CD4-positive, alpha-beta T cell (primary cell): ENCODE measurements at regions not wholly inside any gene's neighbourhood (a gene's known extent, or its start where the extent isn't known, plus 50 kb on each side); places are given as distances from the start of the nearest gene placed in this dataset.

ENCODE experiments used
- ATAC-seq: fragments of 200-7000 bp; cut with Tn5 transposase; one replicate; pipeline ENCODE4 v1.10.0; 2022; ENCODE audit warnings: mild to moderate bottlenecking; ENCODE audit not compliant: poor library complexity
- CTCF ChIA-PET: fragments of 350-600 bp; sonication (Branson Sonifier 250); formaldehyde crosslinking; loops from one replicate; lab custom pipeline; 2021; ENCODE audit warnings: antibody characterized with exemption, inconsistent platforms; lab: Charles Lee
- POLR2A ChIA-PET: fragments of 350-600 bp; sonication (Branson Sonifier 250); formaldehyde crosslinking; loops from one replicate; lab custom pipeline; 2021; ENCODE audit warnings: antibody characterized with exemption, inconsistent platforms; lab: Charles Lee
- DNase-seq, 14 experiments: peaks; one replicate each; pipeline ENCODE4 v3.0.0-alpha.2; 2013 to 2020; ENCODE audit warnings: mixed read lengths in 2 of 14
- H3K27ac ChIP-seq, 2 donors: one replicate each; pipeline versions ENCODE4 v1.5.1 to v1.7.0; 2013; ENCODE audit warnings: low read length in 2 of 2, low read depth in 1 of 2, mild to moderate bottlenecking in 1 of 2
- H3K27me3 ChIP-seq, 2 experiments: 1 replicate in 1 of 2; 2 replicates in 1 of 2; pipeline versions ENCODE4 v1.6.1 to v1.7.0; 2013; ENCODE audit warnings: low read length in 2 of 2, control low read depth in 1 of 2, mild to moderate bottlenecking in 1 of 2, moderate library complexity in 1 of 2; ENCODE audit not compliant: insufficient read depth in 2 of 2, control insufficient read depth in 1 of 2
- H3K36me3 ChIP-seq: one replicate; pipeline ENCODE4 v1.6.1; 2013; ENCODE audit warnings: low read length, control low read depth; ENCODE audit not compliant: insufficient read depth
- H3K4me1 ChIP-seq: one replicate; pipeline ENCODE4 v1.6.1; 2013; ENCODE audit warnings: low read length, control low read depth; ENCODE audit not compliant: insufficient read depth
- H3K4me3 ChIP-seq: one replicate; pipeline ENCODE4 v1.5.1; 2013; ENCODE audit warnings: mild to moderate bottlenecking, low read length, moderate library complexity
- H3K9me3 ChIP-seq, 2 experiments: 1 replicate in 1 of 2; 2 replicates in 1 of 2; pipeline versions ENCODE4 v1.6.1 to v1.7.0; 2013; ENCODE audit warnings: low read length in 2 of 2, mild to moderate bottlenecking in 2 of 2, control low read depth in 1 of 2, moderate library complexity in 1 of 2; ENCODE audit not compliant: control insufficient read depth in 1 of 2, insufficient read depth in 1 of 2
- H3K27ac Mint-ChIP-seq: one replicate; pipeline ENCODE4 v1.8.0; 2020; ENCODE audit warnings: mixed read lengths
- H3K27me3 Mint-ChIP-seq: one replicate; pipeline ENCODE4 v1.8.0; 2021; ENCODE audit warnings: mixed read lengths
- H3K36me3 Mint-ChIP-seq: one replicate; pipeline ENCODE4 v1.8.0; 2021; ENCODE audit warnings: low read depth, mixed read lengths
- H3K4me1 Mint-ChIP-seq: one replicate; pipeline ENCODE4 v1.8.0; 2021; ENCODE audit warnings: low read depth, mixed read lengths
- H3K4me3 Mint-ChIP-seq: one replicate; pipeline ENCODE4 v1.8.0; 2020; ENCODE audit warnings: mild to moderate bottlenecking, mixed read lengths
- H3K9me3 Mint-ChIP-seq: one replicate; pipeline ENCODE4 v1.8.0; 2020; ENCODE audit warnings: mixed read lengths
- intact Hi-C, 2 experiments: fragments of 100-400 bp; cut with DNase I in 1 of 2; cut with micrococcal nuclease in 1 of 2; formaldehyde crosslinking; loops; one replicate each; pipeline versions ENCODE4 v1.15.1 to v1.9.0; 2023 to 2025; cut with DNase I, micrococcal nuclease
- TF ChIP-seq, protein P1 (sequence below): fragments of 200-600 bp; IDR thresholded peaks from one replicate; pipeline ENCODE4 v1.8.0; 2022; ENCODE audit warnings: antibody characterized with exemption, mild to moderate bottlenecking

DNA sequence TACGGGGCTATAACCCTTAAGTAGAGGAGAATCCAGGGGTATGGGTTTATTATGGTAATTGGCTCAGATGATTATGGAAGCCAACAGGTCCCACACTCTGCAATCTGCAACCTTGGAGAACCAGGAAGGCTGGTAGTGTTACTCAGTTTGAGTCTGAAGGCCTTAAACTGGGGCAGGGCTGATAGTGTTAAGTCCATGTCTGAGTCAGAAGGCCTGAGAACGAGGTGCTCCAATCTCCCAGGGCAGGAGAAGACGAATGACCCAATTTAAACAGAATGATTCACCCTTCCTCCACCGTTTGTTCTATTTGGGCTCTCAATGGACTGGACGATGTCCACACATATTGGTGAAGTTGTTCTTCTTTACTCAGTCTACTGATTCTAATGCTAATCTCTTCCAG is 244.5 kb upstream of the PTER start:
- TF ChIP-seq, protein P1, sequence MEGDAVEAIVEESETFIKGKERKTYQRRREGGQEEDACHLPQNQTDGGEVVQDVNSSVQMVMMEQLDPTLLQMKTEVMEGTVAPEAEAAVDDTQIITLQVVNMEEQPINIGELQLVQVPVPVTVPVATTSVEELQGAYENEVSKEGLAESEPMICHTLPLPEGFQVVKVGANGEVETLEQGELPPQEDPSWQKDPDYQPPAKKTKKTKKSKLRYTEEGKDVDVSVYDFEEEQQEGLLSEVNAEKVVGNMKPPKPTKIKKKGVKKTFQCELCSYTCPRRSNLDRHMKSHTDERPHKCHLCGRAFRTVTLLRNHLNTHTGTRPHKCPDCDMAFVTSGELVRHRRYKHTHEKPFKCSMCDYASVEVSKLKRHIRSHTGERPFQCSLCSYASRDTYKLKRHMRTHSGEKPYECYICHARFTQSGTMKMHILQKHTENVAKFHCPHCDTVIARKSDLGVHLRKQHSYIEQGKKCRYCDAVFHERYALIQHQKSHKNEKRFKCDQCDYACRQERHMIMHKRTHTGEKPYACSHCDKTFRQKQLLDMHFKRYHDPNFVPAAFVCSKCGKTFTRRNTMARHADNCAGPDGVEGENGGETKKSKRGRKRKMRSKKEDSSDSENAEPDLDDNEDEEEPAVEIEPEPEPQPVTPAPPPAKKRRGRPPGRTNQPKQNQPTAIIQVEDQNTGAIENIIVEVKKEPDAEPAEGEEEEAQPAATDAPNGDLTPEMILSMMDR: no peak
- Mint-ChIP-seq H3K27me3 (peaks cover 12% of the 10 kb centered on the region), H3K27ac (no peak overlapping the region), H3K4me1 (peaks cover 8% of the 10 kb centered on the region), H3K9me3 (peaks cover 2% of the 10 kb centered on the region), H3K4me3 (no peak overlapping the region), H3K36me3 (no peaks in the 10 kb centered on the region)
- Histone ChIP-seq H3K27ac (no peak overlapping the region), H3K9me3 (no peaks in the 10 kb centered on the region), H3K36me3 (no peaks in the 10 kb centered on the region), H3K27me3 (no peaks in the 10 kb centered on the region), H3K4me1 (no peaks in the 10 kb centered on the region), H3K4me3 (no peak overlapping the region)
- ATAC-seq (no peak), DNase-seq (no peak)
- ChIA-PET CTCF (no interaction called here), POLR2A (no interaction called here)
- intact Hi-C loops: no loop called here

DNA sequence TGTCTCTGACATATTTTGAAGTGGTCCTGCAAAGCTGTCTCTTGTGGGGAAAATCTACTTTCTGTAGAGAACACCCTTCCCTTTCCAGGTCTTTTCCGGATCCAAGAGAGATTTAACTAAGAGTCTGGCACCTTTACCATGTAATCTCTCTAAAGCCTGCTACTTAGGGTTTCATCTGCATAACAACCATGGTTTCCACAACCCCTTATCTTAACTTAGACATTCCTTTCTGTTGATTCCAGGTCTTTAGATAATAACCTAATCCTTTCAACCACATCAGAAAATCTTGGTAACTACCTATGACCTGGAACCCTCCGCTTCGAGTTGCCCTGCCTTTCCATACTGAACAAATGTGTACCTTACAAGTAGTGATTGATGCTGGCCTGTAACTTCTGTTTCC is 243.6 kb upstream of the PTER start:
- POLR2A ChIA-PET: no interaction called here
- no peak for ATAC-seq
- Mint-ChIP-seq H3K36me3 (no peaks in the 10 kb centered on the region), H3K4me1 (peaks cover 8% of the 10 kb centered on the region), H3K4me3 (no peak overlapping the region), H3K27me3 (peaks cover 12% of the 10 kb centered on the region), H3K27ac (no peak overlapping the region), H3K9me3 (peaks cover 2% of the 10 kb centered on the region)
- H3K4me3 ChIP-seq: no peak overlapping the region
- no peaks in the 10 kb centered on the region for H3K4me1 ChIP-seq
- no peak for DNase-seq
- no peak overlapping the region for H3K27ac ChIP-seq
- TF ChIP-seq, protein P1: no peak
- intact Hi-C loops: no loop called here
- no peaks in the 10 kb centered on the region for H3K9me3 ChIP-seq
- CTCF ChIA-PET: no interaction called here
- H3K36me3 ChIP-seq: no peaks in the 10 kb centered on the region
- H3K27me3 ChIP-seq: no peaks in the 10 kb centered on the region

DNA sequence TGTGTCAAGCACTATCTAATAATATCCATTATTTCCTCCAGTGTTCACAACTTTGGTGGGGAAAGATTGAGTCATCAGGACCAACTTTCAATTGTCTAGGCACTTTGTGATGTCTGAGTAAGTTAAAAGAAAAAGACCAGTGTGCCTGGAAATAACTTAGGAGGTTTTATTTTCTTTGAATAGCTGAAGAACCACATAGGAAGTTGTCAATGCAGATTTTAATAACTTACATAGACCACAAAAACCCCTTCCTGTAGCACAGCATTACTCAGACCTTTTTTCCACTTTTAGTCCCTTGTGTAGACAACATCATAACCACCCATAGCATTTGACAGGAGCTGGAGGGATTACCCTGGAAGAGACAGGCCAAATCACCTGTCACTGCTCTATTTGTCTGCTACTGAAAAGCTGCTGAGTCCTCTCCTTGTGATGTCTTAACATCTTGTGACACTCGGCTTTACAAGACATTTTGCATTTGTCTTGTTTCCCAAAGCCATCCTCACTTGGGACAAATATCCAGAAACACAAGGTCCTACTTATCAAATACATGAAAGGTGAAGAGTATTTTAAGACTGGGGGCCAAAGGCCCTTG is 241.5 kb upstream of the PTER start:
- intact Hi-C loops: no loop called here
- ATAC-seq (no peak), DNase-seq (peak in 1 of 14 experiments; percentile 38)
- Histone ChIP-seq H3K9me3 (peaks cover 0 to 3% of the 10 kb centered on the region in 2 experiments), H3K27me3 (no peaks in the 10 kb centered on the region), H3K36me3 (no peaks in the 10 kb centered on the region), H3K27ac (no peak overlapping the region), H3K4me1 (no peaks in the 10 kb centered on the region), H3K4me3 (no peak overlapping the region)
- Mint-ChIP-seq H3K9me3 (no peaks in the 10 kb centered on the region), H3K36me3 (no peaks in the 10 kb centered on the region), H3K4me1 (peaks cover 8% of the 10 kb centered on the region), H3K27me3 (peaks cover 9% of the 10 kb centered on the region), H3K27ac (no peak overlapping the region), H3K4me3 (no peak overlapping the region)
- TF ChIP-seq, protein P1: no peak
- POLR2A ChIA-PET: no interaction called here
- CTCF ChIA-PET: no interaction called here
